ENCODE measurements at regions not wholly inside any gene's neighbourhood (a gene's known extent, or its start where the extent isn't known, plus 50 kb on each side); places are given as distances from the start of the nearest gene placed in this dataset.
"Not testable (repeated sequence)": the region's sequence is repeated elsewhere in the genome, so short reads cannot be mapped to it uniquely, and the experiment has no call there.

GRCh38 chr2:66240286-66240685, 194.6 kb upstream of the MEIS1 start:
- no peak for DNase-seq

- no peak for DNase-seq
Observed at GRCh38 chr2:66239655-66240054, 195.3 kb upstream of the MEIS1 start.

DNA sequence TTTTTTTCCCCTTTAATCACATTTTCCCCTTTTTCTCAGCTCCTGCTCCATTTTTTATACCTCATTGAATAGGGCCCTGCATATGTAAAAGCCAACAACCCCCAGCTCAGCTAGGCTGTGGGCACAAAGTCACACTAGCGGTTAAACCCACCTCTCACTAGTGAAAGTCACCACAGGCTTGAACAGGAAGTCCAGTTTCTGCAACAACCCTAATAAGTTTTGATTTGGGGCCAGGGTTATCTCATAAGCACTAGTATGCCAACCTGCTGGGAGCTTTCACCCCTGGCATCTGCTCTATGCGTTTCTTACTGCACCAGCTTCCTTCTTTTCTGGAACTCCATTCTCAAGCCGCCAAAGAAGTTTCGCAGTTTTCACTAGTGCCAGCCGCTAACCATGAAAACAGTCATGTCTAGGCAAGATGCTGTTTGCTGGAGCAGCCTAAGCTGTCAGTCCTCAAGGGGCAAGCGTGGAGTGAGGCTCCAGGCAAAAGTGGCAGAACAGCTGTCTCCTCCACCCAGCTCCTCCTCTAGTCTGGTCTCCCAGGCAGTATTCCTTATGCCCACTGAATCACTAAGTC, 197.0 kb upstream of the MEIS1 start:
- DNase-seq: no peak

GRCh38 chr2:66236816-66237802, 197.8 kb upstream of the MEIS1 start:
- no peak for DNase-seq

DNA sequence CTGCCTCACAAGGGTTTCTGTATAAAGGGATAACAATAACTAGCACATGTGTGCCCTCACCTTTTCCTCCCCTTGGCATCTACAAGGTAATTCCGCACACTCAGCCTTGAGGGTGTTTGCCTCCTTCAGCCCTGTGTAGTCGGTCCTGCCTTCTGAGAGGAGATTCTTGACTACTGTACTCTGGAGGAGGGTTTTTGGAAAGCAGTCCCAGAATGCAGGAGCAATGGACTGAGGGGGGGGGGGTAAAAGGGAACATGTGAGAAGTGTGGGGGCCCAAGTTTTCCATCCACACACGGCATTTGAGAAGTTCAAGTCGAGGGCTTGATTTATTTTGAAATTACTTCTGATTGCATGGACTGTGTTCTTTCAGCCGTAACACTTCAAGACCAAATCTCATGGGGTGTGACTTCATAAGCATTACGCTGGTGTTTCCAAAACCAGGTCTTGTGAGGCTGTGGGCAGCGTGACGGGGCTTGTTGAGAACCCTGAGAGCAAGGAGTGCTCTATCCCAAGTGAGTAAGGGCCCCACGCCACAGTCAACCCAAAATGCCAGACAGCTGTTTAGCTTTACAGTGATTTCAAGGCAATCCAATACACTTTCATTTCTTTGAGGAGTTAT, 198.7 kb upstream of the MEIS1 start:
- DNase-seq: no peak

- no peak for DNase-seq
Observed at GRCh38 chr2:66235428-66235827, 199.5 kb upstream of the MEIS1 start.

DNA sequence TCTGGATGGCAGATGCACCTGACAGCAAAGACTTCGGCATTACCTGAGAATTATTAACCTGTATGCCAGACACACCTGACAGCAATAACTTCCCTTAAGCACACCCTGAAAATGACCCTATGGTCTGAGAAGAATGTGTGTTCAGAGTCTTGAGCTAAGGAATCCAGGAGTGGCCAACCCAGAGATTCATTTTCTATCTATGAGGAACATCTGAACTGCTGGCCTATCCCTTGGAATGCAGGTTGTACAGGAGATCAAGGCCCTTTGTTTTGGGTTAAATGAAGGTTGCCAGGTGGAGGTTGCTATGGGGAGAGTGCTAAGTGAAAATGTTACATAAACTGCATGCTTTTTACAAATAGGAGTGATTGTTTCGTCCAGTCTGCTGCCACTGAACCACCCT, 200.9 kb upstream of the MEIS1 start:
- no peak for DNase-seq

GRCh38 chr2:66228128-66228547, 206.8 kb upstream of the MEIS1 start:
- no peak for DNase-seq

DNA sequence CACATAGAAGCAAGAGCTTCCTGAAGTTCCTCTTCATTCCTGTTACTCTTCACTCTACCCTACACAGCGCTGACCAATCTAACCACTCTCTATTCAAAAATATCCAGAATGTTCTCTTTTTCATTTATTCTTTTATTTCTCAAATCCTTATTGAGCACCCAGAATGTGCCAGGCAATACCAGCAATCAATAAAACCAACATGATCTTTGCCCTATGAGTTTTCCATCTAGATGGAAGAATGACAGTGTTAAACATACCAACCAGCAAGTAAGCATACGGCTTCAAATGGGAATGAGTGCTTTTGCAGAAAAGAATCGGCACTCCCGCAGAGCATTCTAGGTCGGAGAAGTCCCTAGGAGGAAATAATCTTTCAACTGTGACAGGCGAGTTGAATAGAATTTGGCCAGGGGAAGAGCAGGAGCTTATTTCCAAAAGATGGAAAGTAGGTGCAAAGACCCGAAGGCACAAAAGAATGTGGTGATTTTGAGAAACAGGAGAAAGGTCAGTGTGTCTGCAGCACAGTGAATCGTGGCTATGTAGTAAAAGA, 217.8 kb upstream of the MEIS1 start:
- no peak for DNase-seq

DNA sequence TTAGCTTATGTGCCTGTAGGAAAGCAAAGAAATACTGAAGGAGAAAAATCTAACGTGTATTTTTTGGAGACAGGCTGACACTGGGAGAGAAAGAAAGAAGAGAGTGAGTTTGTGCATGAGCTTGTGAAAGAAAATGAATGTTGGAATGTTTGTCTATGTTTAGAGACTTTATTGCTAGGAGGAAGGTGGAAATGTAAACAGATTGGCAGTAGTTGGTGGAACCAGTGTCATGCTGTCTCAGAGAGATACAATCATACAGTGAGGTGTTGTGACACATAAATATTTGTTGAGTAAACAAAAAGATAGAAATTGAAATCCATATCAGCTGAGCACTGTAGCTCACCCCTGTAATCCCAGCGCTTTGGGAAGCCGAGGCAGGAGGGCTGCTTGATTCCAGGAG, 222.2 kb upstream of the MEIS1 start:
- DNase-seq: no peak

- DNase-seq: no peak
Observed at GRCh38 chr2:66202586-66202985, 232.3 kb upstream of the MEIS1 start.

- DNase-seq: no peak
Observed at GRCh38 chr2:66201242-66201641, 233.7 kb upstream of the MEIS1 start.

- DNase-seq: no peak
Observed at GRCh38 chr2:66198873-66199272, 236.1 kb upstream of the MEIS1 start.

DNA sequence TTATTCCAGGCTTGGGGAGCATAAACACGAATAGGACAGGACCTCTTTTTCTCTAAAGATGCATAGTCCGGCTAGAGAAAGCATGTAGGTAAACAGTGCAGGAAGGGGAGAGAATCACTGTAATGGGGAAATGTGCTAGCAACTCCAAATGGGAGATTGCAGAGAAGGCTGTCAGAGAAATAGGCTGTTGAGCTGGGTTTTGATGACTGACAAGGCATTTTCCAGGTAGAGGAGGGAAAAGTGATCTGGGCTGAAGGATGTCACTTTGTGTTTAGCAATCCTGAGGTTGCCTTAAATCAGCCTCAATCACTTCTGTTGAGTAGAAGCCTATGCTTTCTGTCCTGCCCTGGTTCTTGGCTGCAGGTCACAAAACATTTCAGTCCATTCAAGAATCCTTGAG, 242.0 kb upstream of the MEIS1 start:
- no peak for DNase-seq

- DNase-seq: no peak
Observed at GRCh38 chr2:66191311-66191710, 243.6 kb upstream of the MEIS1 start.

DNA sequence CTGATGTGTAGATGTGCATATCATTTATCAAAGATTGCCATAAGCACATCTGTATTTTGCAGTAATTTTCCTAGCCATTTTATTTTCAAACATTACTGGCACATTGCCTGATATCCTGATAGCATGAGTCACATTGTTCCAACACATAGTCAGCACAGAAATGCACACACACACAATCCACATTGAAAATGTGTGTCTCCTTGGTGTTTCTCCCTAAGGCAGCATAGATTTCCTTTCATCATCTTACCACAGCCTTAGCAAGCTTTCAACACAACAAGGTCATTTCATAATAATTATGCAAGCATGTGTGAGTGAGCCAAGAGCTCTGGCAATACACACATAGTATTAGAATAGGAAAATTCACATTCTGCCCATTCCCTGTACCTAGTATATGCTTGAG, 245.4 kb upstream of the MEIS1 start:
- no peak for DNase-seq

- no peak for DNase-seq
Observed at GRCh38 chr2:66186537-66186936, 248.4 kb upstream of the MEIS1 start.

DNA sequence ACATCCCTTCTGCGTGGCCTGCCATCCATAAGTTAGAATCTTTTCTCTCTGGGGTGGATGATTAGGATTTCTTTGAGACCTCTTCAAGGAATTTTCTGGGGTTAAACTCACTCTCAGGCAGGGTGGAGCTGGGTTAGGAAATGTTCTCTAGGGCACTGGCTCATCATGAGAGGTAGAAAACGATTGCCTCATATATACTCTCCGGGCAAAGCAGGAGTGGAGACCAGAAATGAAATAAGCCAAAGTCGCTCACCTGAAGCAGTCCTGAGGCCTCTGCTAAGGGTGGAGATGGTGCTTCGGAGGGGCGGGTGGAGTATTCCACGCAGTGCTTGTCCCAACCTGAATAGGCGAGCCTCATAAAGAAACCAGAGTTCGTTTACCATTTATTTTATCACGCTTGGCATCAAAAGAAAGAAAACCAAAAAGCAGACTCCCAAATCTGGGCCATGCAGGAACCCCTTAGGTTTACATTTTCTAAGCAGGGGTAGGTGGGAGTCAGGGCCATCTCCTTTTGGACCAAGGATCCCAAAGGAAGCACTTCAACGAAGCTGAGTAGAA, 249.3 kb upstream of the MEIS1 start:
- no peak for DNase-seq

DNA sequence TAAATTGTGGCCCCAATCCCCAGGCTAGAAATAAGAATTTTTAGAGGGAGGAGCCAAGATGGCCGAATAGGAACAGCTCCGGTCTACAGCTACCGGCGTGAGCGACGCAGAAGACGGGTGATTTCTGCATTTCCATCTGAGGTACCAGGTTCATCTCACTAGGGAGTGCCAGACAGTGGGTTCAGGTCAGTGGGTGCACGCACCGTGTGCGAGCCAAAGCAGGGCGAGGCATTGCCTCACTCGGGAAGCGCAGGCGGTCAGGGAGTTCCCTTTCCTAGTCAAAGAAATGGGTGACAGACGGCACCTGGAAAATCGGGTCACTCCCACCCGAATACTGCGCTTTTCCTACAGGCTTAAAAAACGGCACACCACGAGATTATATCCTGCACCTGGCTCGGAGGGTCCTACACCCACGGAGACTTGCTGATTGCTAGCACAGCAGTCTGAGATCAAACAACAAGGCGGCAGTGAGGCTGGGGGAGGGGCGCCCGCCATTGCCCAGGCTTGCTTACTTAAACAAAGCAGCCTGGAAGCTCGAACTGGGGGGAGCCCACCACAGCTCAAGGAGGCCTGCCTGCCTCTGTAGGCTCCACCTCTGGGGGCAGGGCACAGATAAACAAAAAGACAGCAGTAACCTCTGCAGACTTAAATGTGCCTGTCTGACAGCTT, 257.7 kb upstream of the MEIS1 start:
- DNase-seq: not testable (repeated sequence)

- no peak for DNase-seq
Observed at GRCh38 chr2:66174491-66174890, 260.4 kb upstream of the MEIS1 start.

GRCh38 chr2:66173645-66174044, 261.3 kb upstream of the MEIS1 start:
- no peak for DNase-seq

- no peak for DNase-seq
Observed at GRCh38 chr2:66171530-66171929, 263.4 kb upstream of the MEIS1 start.
